ENCODE measurements at regions not wholly inside any gene's neighbourhood (a gene's known extent, or its start where the extent isn't known, plus 50 kb on each side); places are given as distances from the start of the nearest gene placed in this dataset.
"Not testable (repeated sequence)": the region's sequence is repeated elsewhere in the genome, so short reads cannot be mapped to it uniquely, and the experiment has no call there.

DNA sequence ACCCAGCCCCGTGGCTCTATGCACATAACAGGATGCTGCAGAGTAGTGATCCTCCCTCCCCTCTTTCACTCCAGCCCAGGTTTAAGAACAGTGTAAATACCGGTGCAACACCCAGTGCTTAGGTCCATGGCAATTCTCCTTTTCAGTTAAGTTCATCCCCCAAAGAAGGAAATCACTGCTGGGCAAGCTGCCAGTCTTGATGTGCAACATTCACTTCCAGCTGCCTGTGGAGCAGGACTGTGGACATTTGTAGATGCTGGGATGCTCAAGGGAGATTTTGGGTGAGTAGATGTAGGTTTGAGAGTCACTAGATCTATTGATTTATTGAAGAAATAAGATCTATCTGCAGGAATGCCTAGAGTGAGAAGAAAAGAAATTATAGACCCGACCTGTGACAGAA lies 294.3 kb upstream of the KIAA1217 start:
- CTCF ChIA-PET: no interaction called here
- POLR2A ChIA-PET: no interaction called here

DNA sequence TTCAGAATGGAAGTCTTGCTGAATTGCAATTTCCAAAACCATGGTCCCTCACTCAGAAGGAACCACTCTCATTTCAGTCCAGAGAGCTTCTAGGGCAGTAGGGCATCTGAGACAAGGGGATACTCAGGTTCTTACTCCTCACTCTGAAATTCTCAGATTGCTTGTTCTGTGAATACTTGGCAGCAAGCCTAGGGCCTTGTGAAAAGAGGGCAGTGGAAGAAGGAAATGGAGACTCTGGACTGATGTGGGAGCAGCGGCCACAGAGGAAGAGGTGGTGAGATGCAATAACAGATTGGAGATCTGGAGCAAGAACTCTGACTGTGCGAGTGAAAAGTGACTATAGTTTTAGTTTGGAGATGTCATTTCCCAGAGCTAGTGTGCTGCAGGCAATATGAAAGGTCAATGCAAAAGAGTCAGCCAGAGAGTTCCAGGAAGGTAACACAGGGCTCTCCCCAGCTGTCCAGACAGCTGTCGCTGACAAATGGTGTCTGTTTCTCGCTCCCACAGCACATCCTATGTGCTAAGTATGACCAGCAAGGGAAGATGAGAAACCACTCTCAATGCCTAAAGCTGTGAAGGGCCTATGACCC lies 291.6 kb upstream of the KIAA1217 start:
- Histone ChIP-seq H3K9me3 (ENCODE audit: control extremely low read depth in 1 of 5, control insufficient read depth in 4 of 5, insufficient read depth in 2 of 5, low read depth in 1 of 5, low read length in 4 of 5) (peaks cover 0 to 6% (median 3%) of the 10 kb centered on the region in 5 experiments), H3K36me3 (ENCODE audit: control insufficient read depth in 4 of 4, insufficient read depth in 4 of 4, low read length in 3 of 4) (no peaks in the 10 kb centered on the region), H3K4me1 (ENCODE audit: control extremely low read depth in 1 of 4, control insufficient read depth in 4 of 4, insufficient read depth in 4 of 4, low read length in 3 of 4) (peaks cover 0 to 8% (median 4%) of the 10 kb centered on the region in 4 experiments), H3K4me3 (ENCODE audit: control insufficient read depth in 1 of 7, extremely low read depth in 1 of 7, insufficient read depth in 4 of 7, low read depth in 2 of 7, low read length in 6 of 7) (no peak overlapping the region), H3K27ac (ENCODE audit: insufficient read depth in 1 of 2, low read depth in 1 of 2, low read length in 2 of 2, poor library complexity in 1 of 2, severe bottlenecking in 2 of 2) (no peak overlapping the region), H3K27me3 (replicated peaks in 2 of 5; ENCODE audit: control insufficient read depth in 4 of 5, insufficient read depth in 5 of 5, low read length in 4 of 5) (no peaks in the 10 kb centered on the region)
- ChIA-PET POLR2A (interaction anchor here (0.6 kb wide), 1 partner anchor 21 kb away, joined by 8 read pairs; no protein-coding TSS in a partner anchor), CTCF (interaction anchor here (0.6 kb wide), 1 partner anchor 582 kb away, joined by 3 read pairs; no protein-coding TSS in a partner anchor)
- DNase-seq: peak in 2 of 3 donors; percentile 21
- WGBS (ENCODE audit: insufficient coverage): 33% methylated on average over 3 of the region's 4 CpGs

More for the DNA sequence above, 294.3 kb upstream of the KIAA1217 start:
- 91% methylated on average over 3 of the region's 3 CpGs for WGBS (ENCODE audit: insufficient coverage)
- no peaks in the 10 kb centered on the region for H3K27me3 ChIP-seq (replicated peaks in 2 of 5; ENCODE audit: control insufficient read depth in 4 of 5, insufficient read depth in 5 of 5, low read length in 4 of 5)
- H3K9me3 ChIP-seq (ENCODE audit: control extremely low read depth in 1 of 5, control insufficient read depth in 4 of 5, insufficient read depth in 2 of 5, low read depth in 1 of 5, low read length in 4 of 5): no peaks in the 10 kb centered on the region
- no peak for DNase-seq
- no peak overlapping the region for H3K4me3 ChIP-seq (ENCODE audit: control insufficient read depth in 1 of 7, extremely low read depth in 1 of 7, insufficient read depth in 4 of 7, low read depth in 2 of 7, low read length in 6 of 7)
- no peak overlapping the region for H3K27ac ChIP-seq (ENCODE audit: insufficient read depth in 1 of 2, low read depth in 1 of 2, low read length in 2 of 2, poor library complexity in 1 of 2, severe bottlenecking in 2 of 2)
- H3K36me3 ChIP-seq (ENCODE audit: control insufficient read depth in 4 of 4, insufficient read depth in 4 of 4, low read length in 3 of 4): no peaks in the 10 kb centered on the region
- peaks cover 0 to 8% (median 4%) of the 10 kb centered on the region in 4 experiments for H3K4me1 ChIP-seq (ENCODE audit: control extremely low read depth in 1 of 4, control insufficient read depth in 4 of 4, insufficient read depth in 4 of 4, low read length in 3 of 4)

- Histone ChIP-seq H3K4me1 (ENCODE audit: control extremely low read depth in 1 of 4, control insufficient read depth in 4 of 4, insufficient read depth in 4 of 4, low read length in 3 of 4) (peaks cover 0 to 8% (median 4%) of the 10 kb centered on the region in 4 experiments), H3K36me3 (ENCODE audit: control insufficient read depth in 4 of 4, insufficient read depth in 4 of 4, low read length in 3 of 4) (no peaks in the 10 kb centered on the region), H3K4me3 (ENCODE audit: control insufficient read depth in 1 of 7, extremely low read depth in 1 of 7, insufficient read depth in 4 of 7, low read depth in 2 of 7, low read length in 6 of 7) (no peak overlapping the region), H3K27me3 (replicated peaks in 2 of 5; ENCODE audit: control insufficient read depth in 4 of 5, insufficient read depth in 5 of 5, low read length in 4 of 5) (no peaks in the 10 kb centered on the region), H3K9me3 (ENCODE audit: control extremely low read depth in 1 of 5, control insufficient read depth in 4 of 5, insufficient read depth in 2 of 5, low read depth in 1 of 5, low read length in 4 of 5) (peaks cover 0 to 6% (median 3%) of the 10 kb centered on the region in 5 experiments), H3K27ac (ENCODE audit: insufficient read depth in 1 of 2, low read depth in 1 of 2, low read length in 2 of 2, poor library complexity in 1 of 2, severe bottlenecking in 2 of 2) (no peak overlapping the region)
- ChIA-PET POLR2A (interaction anchor here (0.6 kb wide), 1 partner anchor 22 kb away, joined by 8 read pairs; no protein-coding TSS in a partner anchor), CTCF (no interaction called here)
- 100% methylated on average over 4 of the region's 6 CpGs for WGBS (ENCODE audit: insufficient coverage)
- no peak for DNase-seq
These were observed 290.7 kb upstream of the KIAA1217 start for GRCh38 chr10:23918090-23918723.

- H3K4me3 ChIP-seq (ENCODE audit: control insufficient read depth in 1 of 7, extremely low read depth in 1 of 7, insufficient read depth in 4 of 7, low read depth in 2 of 7, low read length in 6 of 7): no peak overlapping the region
- POLR2A ChIA-PET: no interaction called here
- DNase-seq: peak in 2 of 3 donors; percentile 30 to 43
These were observed 290.1 kb upstream of the KIAA1217 start for GRCh38 chr10:23918839-23919238.

GRCh38 chr10:23927576-23928325 lies 281.2 kb upstream of the KIAA1217 start:
- 86% methylated on average over 7 of the region's 8 CpGs for WGBS (ENCODE audit: insufficient coverage)
- Histone ChIP-seq H3K36me3 (ENCODE audit: control insufficient read depth in 4 of 4, insufficient read depth in 4 of 4, low read length in 3 of 4) (no peaks in the 10 kb centered on the region), H3K4me1 (ENCODE audit: control extremely low read depth in 1 of 4, control insufficient read depth in 4 of 4, insufficient read depth in 4 of 4, low read length in 3 of 4) (no peaks in the 10 kb centered on the region), H3K27me3 (replicated peaks in 2 of 5; ENCODE audit: control insufficient read depth in 4 of 5, insufficient read depth in 5 of 5, low read length in 4 of 5) (no peaks in the 10 kb centered on the region), H3K27ac (ENCODE audit: insufficient read depth in 1 of 2, low read depth in 1 of 2, low read length in 2 of 2, poor library complexity in 1 of 2, severe bottlenecking in 2 of 2) (no peak overlapping the region), H3K4me3 (ENCODE audit: control insufficient read depth in 1 of 7, extremely low read depth in 1 of 7, insufficient read depth in 4 of 7, low read depth in 2 of 7, low read length in 6 of 7) (no peak overlapping the region), H3K9me3 (ENCODE audit: control extremely low read depth in 1 of 5, control insufficient read depth in 4 of 5, insufficient read depth in 2 of 5, low read depth in 1 of 5, low read length in 4 of 5) (no peaks in the 10 kb centered on the region)
- POLR2A ChIA-PET: no interaction called here
- no peak for DNase-seq
- CTCF ChIA-PET: interaction anchor here (0.8 to 1.1 kb wide), 2 partner anchors 8 to 23 kb away, joined by 3 read pairs; no protein-coding TSS in a partner anchor

More at GRCh38 chr10:23918839-23919238, 290.1 kb upstream of the KIAA1217 start:
- CTCF ChIA-PET: interaction anchor here (1.4 kb wide), 1 partner anchor 9 kb away, joined by 3 read pairs; no protein-coding TSS in a partner anchor
- no peaks in the 10 kb centered on the region for H3K36me3 ChIP-seq (ENCODE audit: control insufficient read depth in 4 of 4, insufficient read depth in 4 of 4, low read length in 3 of 4)
- peaks cover 0 to 6% (median 3%) of the 10 kb centered on the region in 5 experiments for H3K9me3 ChIP-seq (ENCODE audit: control extremely low read depth in 1 of 5, control insufficient read depth in 4 of 5, insufficient read depth in 2 of 5, low read depth in 1 of 5, low read length in 4 of 5)
- no peaks in the 10 kb centered on the region for H3K27me3 ChIP-seq (replicated peaks in 2 of 5; ENCODE audit: control insufficient read depth in 4 of 5, insufficient read depth in 5 of 5, low read length in 4 of 5)
- peaks cover 0 to 8% (median 4%) of the 10 kb centered on the region in 4 experiments for H3K4me1 ChIP-seq (ENCODE audit: control extremely low read depth in 1 of 4, control insufficient read depth in 4 of 4, insufficient read depth in 4 of 4, low read length in 3 of 4)
- H3K27ac ChIP-seq (ENCODE audit: insufficient read depth in 1 of 2, low read depth in 1 of 2, low read length in 2 of 2, poor library complexity in 1 of 2, severe bottlenecking in 2 of 2): no peak overlapping the region

GRCh38 chr10:23934023-23934422 lies 274.9 kb upstream of the KIAA1217 start:
- WGBS (ENCODE audit: insufficient coverage): no CpG with 5 or more reads among the region's 3 CpGs
- H3K27ac ChIP-seq (ENCODE audit: insufficient read depth in 1 of 2, low read depth in 1 of 2, low read length in 2 of 2, poor library complexity in 1 of 2, severe bottlenecking in 2 of 2): not testable (repeated sequence)

More at GRCh38 chr10:23934023-23934422, 274.9 kb upstream of the KIAA1217 start:
- H3K9me3 ChIP-seq (ENCODE audit: control extremely low read depth in 1 of 5, control insufficient read depth in 4 of 5, insufficient read depth in 2 of 5, low read depth in 1 of 5, low read length in 4 of 5); CTCF ChIA-PET; H3K27me3 ChIP-seq (replicated peaks in 2 of 5; ENCODE audit: control insufficient read depth in 4 of 5, insufficient read depth in 5 of 5, low read length in 4 of 5); H3K4me3 ChIP-seq (ENCODE audit: control insufficient read depth in 1 of 7, extremely low read depth in 1 of 7, insufficient read depth in 4 of 7, low read depth in 2 of 7, low read length in 6 of 7); H3K36me3 ChIP-seq (ENCODE audit: control insufficient read depth in 4 of 4, insufficient read depth in 4 of 4, low read length in 3 of 4); DNase-seq; POLR2A ChIA-PET; H3K4me1 ChIP-seq (ENCODE audit: control extremely low read depth in 1 of 4, control insufficient read depth in 4 of 4, insufficient read depth in 4 of 4, low read length in 3 of 4): not testable (repeated sequence)
